Upper lobe of left lung (tissue), 6 donors: ENCODE measurements at regions not wholly inside any gene's neighbourhood (a gene's known extent, or its start where the extent isn't known, plus 50 kb on each side); places are given as distances from the start of the nearest gene placed in this dataset.

Experiments used
- ATAC-seq, 2 donors: fragments of 200-7000 bp; cut with Tn5 transposase; one replicate each; pipeline ENCODE4 v1.9.1; 2022; ENCODE audit warnings: mild to moderate bottlenecking in 2 of 2, moderate library complexity in 2 of 2; ENCODE audit not compliant: low FRiP score in 2 of 2
- DNase-seq, 2 donors: peaks; one replicate each; pipeline ENCODE4 v3.0.0-alpha.2; 2019 to 2020
- H3K27ac ChIP-seq, 4 donors: fragments of 200-600 bp; sonication (generic); one replicate each; pipeline ENCODE4 v1.5.1; 2016 to 2019
- H3K27me3 ChIP-seq, 4 donors: fragments of 200-600 bp; sonication (generic); one replicate each; pipeline ENCODE4 v1.5.1; 2017 to 2019
- H3K36me3 ChIP-seq, 4 donors: fragments of 200-600 bp; sonication (generic); one replicate each; pipeline ENCODE4 v1.5.1; 2016 to 2019
- H3K4me1 ChIP-seq, 4 donors: fragments of 200-600 bp; sonication (generic); one replicate each; pipeline ENCODE4 v1.5.1; 2018 to 2019
- H3K4me3 ChIP-seq, 4 donors: fragments of 200-600 bp; sonication (generic); one replicate each; pipeline ENCODE4 v1.5.1; 2017 to 2019; ENCODE audit warnings: mild to moderate bottlenecking in 2 of 4, moderate library complexity in 1 of 4
- H3K9me3 ChIP-seq, 4 donors: fragments of 200-600 bp; sonication (generic); one replicate each; pipeline ENCODE4 v1.5.1; 2018 to 2019
- CTCF ChIP-seq, 6 experiments: fragments of 450-650 bp in 4 of 6; fragments of 200-600 bp in 2 of 6; sonication (generic) in 2 of 6; IDR thresholded peaks; one replicate each; pipeline ENCODE4 v1.5.1; 2016 to 2019; ENCODE audit warnings: antibody characterized with exemption in 6 of 6
- EP300 ChIP-seq, 4 donors: sonication (generic); formaldehyde crosslinking; IDR thresholded peaks; one replicate each; pipeline ENCODE4 v1.5.1; 2017; ENCODE audit warnings: antibody characterized with exemption in 4 of 4, control low read depth in 2 of 4
- POLR2A ChIP-seq, 4 donors: fragments of 450-650 bp; IDR thresholded peaks; one replicate each; pipeline ENCODE4 v1.5.1; 2016 to 2017; ENCODE audit warnings: antibody characterized with exemption in 4 of 4, mild to moderate bottlenecking in 2 of 4
- POLR2AphosphoS5 ChIP-seq, 2 donors: sonication (generic); formaldehyde crosslinking; IDR thresholded peaks; one replicate each; pipeline ENCODE4 v1.5.1; 2017; ENCODE audit warnings: antibody characterized with exemption in 2 of 2
- WGBS, 2 donors: methylation state at CpG; one replicate each; pipeline ENCODE4 v1.1.5; 2017 to 2018; 5-methylcytosine and 5-hydroxymethylcytosine counted together
- donor health status: DM: no; HTN: no; CAD: no; lungs with moderate emphysema.
- donor health status: DM: no; HTN: yes; CAD: no; lungs with severe emphysema.

GRCh38 chr3:18716101-18716500, 291.0 kb upstream of the SATB1 start:
- Histone ChIP-seq H3K27me3 (no peaks in the 10 kb centered on the region), H3K27ac (no peak overlapping the region), H3K4me1 (no peaks in the 10 kb centered on the region), H3K36me3 (no peaks in the 10 kb centered on the region), H3K4me3 (no peak overlapping the region), H3K9me3 (no peaks in the 10 kb centered on the region)
- TF ChIP-seq POLR2A (IDR thresholded peaks at IDR 0.05) (no peak), POLR2AphosphoS5 (IDR thresholded peaks at IDR 0.05) (no peak)
- DNase-seq (no peak), ATAC-seq (no peak)
- WGBS, 2 donors = 71 to 81% methylated on average over 2 of the region's 2 CpGs

GRCh38 chr3:18715208-18715607, 290.1 kb upstream of the SATB1 start:
- TF ChIP-seq CTCF (IDR thresholded peaks at IDR 0.05) (no peak), POLR2AphosphoS5 (IDR thresholded peaks at IDR 0.05) (no peak), EP300 (IDR thresholded peaks at IDR 0.05) (no peak), POLR2A (IDR thresholded peaks at IDR 0.05) (no peak)
- no peaks in the 10 kb centered on the region for H3K4me1 ChIP-seq
- no peak for DNase-seq
- no peaks in the 10 kb centered on the region for H3K27me3 ChIP-seq
- no peaks in the 10 kb centered on the region for H3K9me3 ChIP-seq
- ATAC-seq = no peak
- H3K4me3 ChIP-seq = no peak overlapping the region
- H3K27ac ChIP-seq = no peak overlapping the region
- H3K36me3 ChIP-seq = no peaks in the 10 kb centered on the region

GRCh38 chr3:18713577-18713951, 288.4 kb upstream of the SATB1 start:
- Histone ChIP-seq H3K27ac (no peak overlapping the region), H3K27me3 (no peaks in the 10 kb centered on the region), H3K9me3 (no peaks in the 10 kb centered on the region), H3K36me3 (no peaks in the 10 kb centered on the region), H3K4me1 (no peaks in the 10 kb centered on the region), H3K4me3 (no peak overlapping the region)
- DNase-seq (no peak), ATAC-seq (no peak)
- 83 to 90% methylated on average over 2 of the region's 2 CpGs for WGBS, 2 donors
- TF ChIP-seq CTCF (IDR thresholded peaks at IDR 0.05) = no peak
- no peak for TF ChIP-seq POLR2AphosphoS5 (IDR thresholded peaks at IDR 0.05)
- no peak for TF ChIP-seq POLR2A (IDR thresholded peaks at IDR 0.05)
- TF ChIP-seq EP300 (IDR thresholded peaks at IDR 0.05) = no peak

GRCh38 chr3:18712713-18713576, 287.8 kb upstream of the SATB1 start:
- H3K36me3 ChIP-seq = no peaks in the 10 kb centered on the region
- H3K9me3 ChIP-seq = no peaks in the 10 kb centered on the region
- DNase-seq (no peak), ATAC-seq (no peak)
- H3K27ac ChIP-seq = no peak overlapping the region
- H3K27me3 ChIP-seq = no peaks in the 10 kb centered on the region
- H3K4me1 ChIP-seq = no peaks in the 10 kb centered on the region
- no peak overlapping the region for H3K4me3 ChIP-seq
- 71 to 74% methylated on average over 6 of the region's 6 CpGs for WGBS, 2 donors
- TF ChIP-seq POLR2A (IDR thresholded peaks at IDR 0.05) = no peak
- no peak for TF ChIP-seq CTCF (IDR thresholded peaks at IDR 0.05)
- no peak for TF ChIP-seq EP300 (IDR thresholded peaks at IDR 0.05)
- no peak for TF ChIP-seq POLR2AphosphoS5 (IDR thresholded peaks at IDR 0.05)

- DNase-seq = no peak
- no peaks in the 10 kb centered on the region for H3K4me1 ChIP-seq
- H3K27me3 ChIP-seq = no peaks in the 10 kb centered on the region
- ATAC-seq = no peak
- no peaks in the 10 kb centered on the region for H3K36me3 ChIP-seq
- no peak overlapping the region for H3K4me3 ChIP-seq
- peaks cover 0 to 6% (median 2%) of the 10 kb centered on the region in 4 donors for H3K9me3 ChIP-seq
- TF ChIP-seq CTCF (IDR thresholded peaks at IDR 0.05) (no peak), POLR2AphosphoS5 (IDR thresholded peaks at IDR 0.05) (no peak), EP300 (IDR thresholded peaks at IDR 0.05) (no peak), POLR2A (IDR thresholded peaks at IDR 0.05) (no peak)
- no peak overlapping the region for H3K27ac ChIP-seq
These were observed 279.2 kb upstream of the SATB1 start for GRCh38 chr3:18704326-18704725.
